Activated T-cell treated with anti-CD3 and anti-CD28 coated beads, Interleukin-2, amount 50 U/mL, for 1 hour (primary cell): ENCODE measurements at regions not wholly inside any gene's neighbourhood (a gene's known extent, or its start where the extent isn't known, plus 50 kb on each side); places are given as distances from the start of the nearest gene placed in this dataset.
"Not testable (repeated sequence)": the region's sequence is repeated elsewhere in the genome, so short reads cannot be mapped to it uniquely, and the experiment has no call there.

Experiments
- DNase-seq: peaks from one replicate; pipeline ENCODE4 v3.0.0-alpha.2; 2020

- DNase-seq: no peak
These were observed 129.7 kb downstream of the EPC1 start for GRCh38 chr10:32217216-32217615.

DNA sequence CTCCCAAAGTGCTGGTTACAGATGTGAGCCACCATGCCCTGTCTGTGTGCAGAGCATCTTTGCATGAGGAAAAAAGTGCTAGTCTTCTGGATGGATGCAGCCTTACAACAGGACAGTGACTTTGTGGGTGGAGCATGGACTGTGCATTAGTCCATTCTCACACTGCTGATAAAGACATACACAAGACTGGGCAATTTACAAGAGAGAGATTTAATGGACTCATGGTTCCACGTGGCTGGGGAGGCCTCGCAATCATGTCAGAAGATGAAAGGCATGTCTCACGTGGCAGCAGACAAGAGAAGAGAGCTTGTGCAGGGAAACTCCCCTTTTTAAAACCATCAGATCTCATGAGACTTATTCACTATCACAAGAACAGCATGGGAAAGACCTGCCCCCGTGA, 133.1 kb downstream of the EPC1 start:
- DNase-seq: not testable (repeated sequence)

DNA sequence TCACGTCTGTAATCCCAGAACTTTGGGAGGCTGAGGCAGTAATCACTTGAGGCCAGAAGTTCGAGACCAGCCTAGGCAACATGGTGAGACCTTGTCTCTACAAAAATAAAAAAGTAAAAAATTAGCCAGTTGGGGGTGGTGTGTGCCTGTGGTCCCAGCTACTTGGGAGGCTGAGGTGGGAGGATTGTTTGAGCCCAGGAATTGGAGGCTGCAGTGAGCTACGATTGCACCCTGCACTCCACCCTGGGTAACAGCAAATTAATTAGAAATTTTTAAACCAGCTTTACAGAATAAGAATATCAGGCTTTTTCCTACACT, 136.0 kb downstream of the EPC1 start:
- DNase-seq: no peak

DNA sequence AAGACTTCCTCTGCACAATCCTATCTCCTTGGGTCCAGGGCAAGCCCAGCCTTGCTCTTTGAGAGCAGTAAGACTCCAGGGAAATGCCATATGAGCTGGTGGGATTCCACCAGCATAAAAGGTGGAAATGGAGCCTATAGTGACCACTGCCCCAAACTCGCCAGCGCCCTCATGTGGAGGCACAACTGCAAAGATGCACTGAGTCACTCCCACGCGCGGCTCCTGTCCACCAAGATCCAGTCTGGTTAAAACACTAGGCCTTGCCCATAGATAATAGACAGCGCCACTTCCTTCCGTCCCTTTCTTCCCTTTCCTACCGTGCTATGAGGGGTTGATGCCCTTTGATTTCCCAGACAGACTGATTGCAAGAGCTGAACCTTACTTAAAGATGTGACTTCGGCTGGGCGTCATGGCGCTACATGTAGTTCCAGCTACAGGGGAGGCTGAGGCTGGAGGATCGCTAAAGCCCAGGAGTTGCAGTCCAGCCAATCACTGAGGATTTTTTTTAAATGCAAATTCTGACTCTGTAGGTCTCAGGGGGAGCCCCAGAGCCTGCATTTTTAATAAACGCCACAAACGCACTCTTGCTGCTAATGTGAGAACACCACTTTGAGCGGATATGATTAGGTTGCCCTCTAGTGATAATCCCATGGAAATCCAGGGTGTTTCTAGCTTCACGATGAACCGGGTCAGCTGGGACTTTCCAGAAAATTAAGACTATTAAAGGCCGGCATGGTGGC, 136.5 kb downstream of the EPC1 start:
- DNase-seq: no peak

- not testable (repeated sequence) for DNase-seq
These were observed 139.0 kb downstream of the EPC1 start for GRCh38 chr10:32208005-32208404.

- peak; percentile 61 for DNase-seq
These were observed 139.4 kb downstream of the EPC1 start for GRCh38 chr10:32207544-32207943.

- no peak for DNase-seq
These were observed 141.3 kb downstream of the EPC1 start for GRCh38 chr10:32205670-32206069.

GRCh38 chr10:32204606-32205005, 142.4 kb downstream of the EPC1 start:
- DNase-seq: no peak

DNA sequence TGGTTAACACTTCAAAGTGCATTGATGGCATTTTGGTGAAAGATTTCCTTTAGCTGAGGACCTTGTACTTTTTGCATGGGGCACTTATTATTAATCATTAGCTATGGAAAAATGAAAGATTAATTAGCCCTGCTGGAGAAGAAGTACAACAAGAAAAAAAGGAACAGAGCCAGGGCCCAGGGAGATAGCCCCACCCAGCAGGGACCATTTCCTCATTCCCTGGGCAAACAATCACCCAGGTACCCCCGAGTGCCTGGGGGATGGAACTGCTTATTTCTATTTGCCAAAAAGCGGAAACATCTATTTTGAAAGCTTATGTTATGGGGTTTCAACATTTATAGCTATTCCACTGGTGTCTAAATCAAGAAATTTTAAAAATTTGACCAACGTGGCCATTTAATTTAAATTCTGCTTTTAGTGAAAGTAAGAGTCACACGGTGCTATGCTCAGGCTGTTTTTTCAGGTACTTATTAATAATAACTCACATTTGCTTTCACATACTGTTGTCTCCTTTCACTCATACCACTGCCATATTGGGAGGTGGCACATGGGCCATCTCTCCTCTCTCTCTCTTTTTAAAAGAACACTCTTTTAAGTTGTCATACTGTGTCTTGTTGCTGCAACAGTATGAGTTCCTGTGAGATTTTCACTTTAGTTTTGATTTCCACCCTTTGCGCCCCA, 143.6 kb upstream of the KIF5B start:
- no peak for DNase-seq

DNA sequence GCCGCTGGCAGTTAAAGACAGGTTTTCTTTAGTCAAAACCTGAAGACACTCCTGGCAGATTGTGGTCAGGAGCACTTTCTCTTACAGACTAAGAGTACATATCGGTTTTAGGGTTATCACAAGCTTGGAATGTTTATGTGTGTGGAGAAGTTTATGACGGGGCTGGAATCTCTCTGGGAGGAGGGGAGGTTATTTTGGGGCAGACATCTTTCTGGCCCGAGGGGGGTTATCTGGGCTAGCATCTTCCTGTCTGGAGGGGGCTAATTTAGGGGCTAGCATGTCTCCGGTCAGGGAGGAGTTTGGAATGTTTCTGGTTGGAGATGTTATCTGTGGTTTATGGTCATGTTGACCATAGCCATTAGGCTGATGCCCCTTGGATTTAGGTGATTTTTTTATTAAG, 141.2 kb upstream of the KIF5B start:
- DNase-seq: no peak

- DNase-seq: no peak
These were observed 134.8 kb upstream of the KIF5B start for GRCh38 chr10:32190890-32191491.

- DNase-seq: no peak
These were observed 133.3 kb upstream of the KIF5B start for GRCh38 chr10:32189400-32190084.

DNA sequence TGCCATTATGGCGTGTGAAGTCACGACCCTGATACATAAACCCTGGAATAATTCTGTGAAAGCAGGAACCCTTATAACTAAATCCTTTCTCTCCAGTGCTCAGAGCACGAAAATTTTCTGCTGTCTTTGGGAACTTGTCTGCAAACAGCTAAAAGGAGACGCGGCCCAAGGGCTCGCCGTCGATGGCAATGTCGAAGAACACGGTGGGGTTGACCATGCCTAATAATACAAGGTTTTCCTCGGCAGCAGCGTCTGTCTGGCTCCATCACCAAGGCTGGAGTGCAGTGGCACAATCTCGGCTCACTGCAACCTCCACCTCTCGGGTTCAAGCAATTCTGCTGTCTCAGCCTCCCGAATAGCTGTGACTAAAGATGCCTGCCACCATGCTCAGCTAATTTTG, 132.4 kb upstream of the KIF5B start:
- DNase-seq: not testable (repeated sequence)

DNA sequence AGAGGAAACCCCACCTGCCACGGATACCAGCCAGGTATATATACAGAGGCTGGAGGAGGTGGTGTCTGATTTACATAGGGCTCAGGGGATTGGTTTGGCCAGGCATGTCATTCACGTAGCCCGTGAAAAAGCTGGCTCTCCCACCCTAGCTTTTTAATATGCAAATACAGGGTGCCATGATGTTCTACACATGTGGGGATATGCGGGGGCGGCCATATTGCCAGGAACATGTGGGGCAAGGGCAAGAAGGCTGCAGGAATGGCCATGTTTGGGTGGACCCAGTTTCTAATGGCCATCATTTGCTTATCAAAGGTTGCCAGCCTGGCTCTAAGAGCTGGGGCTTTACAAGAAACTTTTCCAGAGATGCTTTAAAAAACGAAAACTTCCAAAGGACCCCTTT, 131.5 kb upstream of the KIF5B start:
- no peak for DNase-seq

- not testable (repeated sequence) for DNase-seq
These were observed 127.4 kb upstream of the KIF5B start for GRCh38 chr10:32183652-32184051.

GRCh38 chr10:32182476-32182875, 126.3 kb upstream of the KIF5B start:
- DNase-seq: no peak

DNA sequence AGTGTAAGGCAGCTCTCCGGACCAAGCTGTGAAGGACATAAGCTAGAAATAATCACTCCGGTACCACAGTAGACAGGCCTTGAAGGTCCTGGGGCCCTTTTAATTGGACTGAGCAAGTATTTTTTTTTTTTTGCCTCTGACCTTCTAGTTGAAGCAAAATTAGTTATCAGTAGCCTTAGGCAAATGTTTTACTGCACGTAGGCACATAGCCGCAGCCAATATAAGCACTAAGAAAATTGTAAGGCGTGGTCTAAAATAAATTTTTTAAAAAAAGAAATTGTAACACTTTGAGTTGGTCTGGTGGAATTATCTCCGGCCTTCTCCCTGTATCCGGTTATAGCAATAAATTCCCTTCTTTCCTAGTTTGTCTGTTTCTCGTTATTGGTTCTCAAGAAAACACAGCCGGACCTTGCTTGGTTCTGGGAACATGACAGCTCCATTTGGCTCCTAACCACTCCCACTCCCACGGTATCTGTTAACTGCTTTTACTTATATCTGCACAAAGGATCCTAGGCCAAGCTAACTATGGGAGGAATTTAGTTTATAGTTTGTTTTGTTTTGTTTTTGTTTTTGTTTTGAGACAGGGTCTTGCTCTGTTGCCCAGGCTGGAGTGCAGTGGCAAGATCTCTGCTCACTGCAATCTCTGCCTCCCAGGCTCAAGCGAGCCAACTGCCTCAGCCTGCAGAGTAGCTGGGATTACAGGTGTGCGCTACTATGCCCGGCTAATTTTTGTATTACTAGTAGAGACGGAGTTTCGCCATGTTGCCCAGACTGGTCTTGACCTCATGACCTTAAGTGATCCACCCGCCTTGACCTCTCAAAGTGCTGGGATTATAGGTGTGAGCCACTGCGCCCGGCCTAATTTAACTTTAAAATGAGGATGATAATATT, 124.4 kb upstream of the KIF5B start:
- DNase-seq: no peak

DNA sequence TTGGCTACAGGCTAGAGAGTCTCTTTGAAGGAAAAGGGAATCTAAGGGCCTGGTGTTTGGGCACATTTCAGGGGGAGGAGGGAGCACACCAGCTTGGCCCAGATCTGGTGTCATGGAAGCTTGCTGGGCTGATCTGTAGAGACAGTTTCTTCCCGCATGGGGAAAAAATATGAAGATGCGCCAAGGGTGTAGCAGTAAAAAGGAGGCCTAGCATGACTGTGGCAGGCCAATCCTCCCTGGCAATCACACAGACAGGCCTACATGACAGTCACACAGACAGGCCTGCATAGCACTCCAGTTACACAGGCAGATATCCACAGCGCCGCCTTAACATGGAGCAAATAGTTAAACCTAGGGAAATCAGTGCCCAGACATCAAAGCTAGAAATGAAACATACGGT, 123.6 kb upstream of the KIF5B start:
- no peak for DNase-seq

- not testable (repeated sequence) for DNase-seq
These were observed 121.4 kb upstream of the KIF5B start for GRCh38 chr10:32177594-32177993.

- no peak for DNase-seq
These were observed 119.4 kb upstream of the KIF5B start for GRCh38 chr10:32175629-32176028.

DNA sequence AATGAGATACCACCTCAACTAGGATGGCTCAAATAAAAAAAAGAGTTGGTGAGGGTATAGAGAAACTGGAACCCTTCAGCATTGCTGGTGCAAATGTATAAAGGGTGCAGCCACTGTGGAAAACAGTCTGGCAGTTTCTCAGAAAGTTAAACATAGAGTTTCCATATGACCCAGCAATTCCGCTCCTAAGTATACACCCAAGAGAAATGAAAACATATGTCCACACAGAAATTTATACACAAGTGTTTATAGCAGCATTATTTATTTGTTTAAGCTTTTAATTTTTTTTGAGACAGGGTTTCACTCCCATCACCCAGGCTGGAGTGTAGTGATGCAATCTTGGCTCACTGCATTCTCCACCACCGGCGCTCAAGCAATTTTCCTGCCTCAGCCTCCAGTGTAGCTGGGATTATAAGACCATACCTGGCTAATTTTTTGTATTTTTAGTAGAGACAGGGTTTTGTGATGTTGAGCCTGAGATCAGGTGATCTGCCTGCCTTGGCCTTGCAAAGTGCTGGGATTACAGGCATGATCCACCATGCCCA, 118.2 kb upstream of the KIF5B start:
- DNase-seq: no peak

DNA sequence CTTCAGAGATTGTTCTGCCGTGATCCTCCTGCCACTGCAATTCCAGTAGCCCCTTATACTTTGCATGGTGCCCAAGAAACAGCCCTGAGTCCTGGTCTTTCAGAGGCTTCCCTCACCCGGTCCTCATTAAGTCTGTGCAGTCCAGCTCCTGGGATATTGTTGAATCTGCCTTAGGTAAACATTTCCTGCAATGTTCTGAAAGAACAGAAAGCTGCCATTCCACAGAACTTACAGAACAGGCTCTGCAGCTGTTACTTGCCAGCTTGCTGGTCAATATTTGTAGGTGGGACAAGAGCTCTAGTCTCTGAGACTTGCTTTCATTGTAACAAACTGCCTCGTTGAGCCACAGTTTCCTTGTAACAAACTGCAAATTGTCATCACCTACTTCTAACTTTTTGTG, 115.0 kb upstream of the KIF5B start:
- no peak for DNase-seq
